Brain microvascular endothelial cell (primary cell): ENCODE measurements at regions not wholly inside any gene's neighbourhood (a gene's known extent, or its start where the extent isn't known, plus 50 kb on each side); places are given as distances from the start of the nearest gene placed in this dataset.

Experiments used
- DNase-seq: peaks from one replicate; pipeline ENCODE4 v3.0.0-alpha.2; 2020
- H3K27ac ChIP-seq: fragments of 250-450 bp; sonication (Bioruptor Pico); 2 replicates; pipeline ENCODE4 v1.5.1; 2020; ENCODE audit warnings: mild to moderate bottlenecking, moderate library complexity
- H3K27me3 ChIP-seq: fragments of 250-450 bp; sonication (Bioruptor Pico); replicated peaks from 2 replicates; pipeline ENCODE4 v1.5.1; 2020; ENCODE audit warnings: mild to moderate bottlenecking
- H3K36me3 ChIP-seq: fragments of 250-450 bp; sonication (Bioruptor Pico); replicated peaks from 2 replicates; pipeline ENCODE4 v1.5.1; 2020; ENCODE audit warnings: mild to moderate bottlenecking
- H3K4me3 ChIP-seq: 2 replicates; pipeline ENCODE4 v1.5.1; 2011; ENCODE audit warnings: low read depth, mild to moderate bottlenecking, control low read depth, low read length, moderate library complexity
- CTCF ChIP-seq: IDR thresholded peaks from 2 replicates; pipeline ENCODE4 v1.5.1; 2011; ENCODE audit warnings: low read depth, mild to moderate bottlenecking, moderate library complexity, low read length, control low read depth, inconsistent platforms; ENCODE audit errors: missing control alignments
- in situ Hi-C: cut with HindIII; loops from 2 replicates; pipeline ENCODE4 v1.10.0; 2017; ENCODE audit warnings: low sequenced_read_pairs, low pct_ligation_motif_present

- TF ChIP-seq CTCF: no peak
- Histone ChIP-seq H3K27me3 (no peaks in the 10 kb centered on the region), H3K4me3 (no peak overlapping the region), H3K27ac (no peak overlapping the region), H3K36me3 (no peaks in the 10 kb centered on the region)
- no peak for DNase-seq
- in situ Hi-C loops: no loop called here
Measured at GRCh38 chr2:139730197-139730596, 950.0 kb upstream of the NXPH2 start.

GRCh38 chr2:139721411-139721995, 941.3 kb upstream of the NXPH2 start:
- H3K27ac ChIP-seq: no peak overlapping the region
- DNase-seq: no peak
- TF ChIP-seq CTCF: no peak
- no peaks in the 10 kb centered on the region for H3K27me3 ChIP-seq
- H3K4me3 ChIP-seq: no peak overlapping the region
- H3K36me3 ChIP-seq: no peaks in the 10 kb centered on the region
- in situ Hi-C loops: no loop called here

- no peaks in the 10 kb centered on the region for H3K36me3 ChIP-seq
- no peaks in the 10 kb centered on the region for H3K27me3 ChIP-seq
- no peak overlapping the region for H3K27ac ChIP-seq
- DNase-seq: no peak
- TF ChIP-seq CTCF: no peak
- in situ Hi-C loops: no loop called here
- H3K4me3 ChIP-seq: no peak overlapping the region
Measured at GRCh38 chr2:139720056-139720455, 939.9 kb upstream of the NXPH2 start.

GRCh38 chr2:139704606-139705005, 924.4 kb upstream of the NXPH2 start:
- no peak overlapping the region for H3K4me3 ChIP-seq
- DNase-seq: no peak
- in situ Hi-C loops: no loop called here
- H3K27me3 ChIP-seq: no peaks in the 10 kb centered on the region
- TF ChIP-seq CTCF: no peak
- no peak overlapping the region for H3K27ac ChIP-seq
- no peaks in the 10 kb centered on the region for H3K36me3 ChIP-seq

GRCh38 chr2:139694327-139694726, 914.1 kb upstream of the NXPH2 start:
- no peak for DNase-seq
- Histone ChIP-seq H3K36me3 (no peaks in the 10 kb centered on the region), H3K4me3 (no peak overlapping the region), H3K27me3 (no peaks in the 10 kb centered on the region), H3K27ac (no peak overlapping the region)
- in situ Hi-C loops: no loop called here
- no peak for TF ChIP-seq CTCF

DNA sequence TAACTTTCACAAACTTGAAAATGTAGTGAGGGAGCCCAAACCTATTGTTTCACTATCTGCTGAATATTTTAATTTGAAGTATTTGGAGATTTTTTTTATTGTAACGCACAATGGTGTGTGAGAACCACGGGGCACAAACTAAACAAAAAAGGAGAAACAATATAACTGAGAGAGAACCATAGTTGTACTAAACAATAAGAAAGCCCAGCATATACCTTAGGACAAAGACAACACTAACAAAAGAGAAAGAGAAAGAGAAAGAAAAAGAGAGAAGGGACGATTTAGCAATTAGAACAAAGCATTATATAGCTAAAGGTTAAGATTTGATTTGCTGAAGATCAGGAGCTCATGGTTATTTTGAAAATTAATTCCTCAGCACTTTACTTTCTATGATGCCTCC, 906.0 kb upstream of the NXPH2 start:
- H3K4me3 ChIP-seq: no peak overlapping the region
- H3K27ac ChIP-seq: no peak overlapping the region
- DNase-seq: no peak
- no peak for TF ChIP-seq CTCF
- H3K27me3 ChIP-seq: no peaks in the 10 kb centered on the region
- no peaks in the 10 kb centered on the region for H3K36me3 ChIP-seq
- in situ Hi-C loops: no loop called here
